ENCODE measurements at regions not wholly inside any gene's neighbourhood (a gene's known extent, or its start where the extent isn't known, plus 50 kb on each side); places are given as distances from the start of the nearest gene placed in this dataset.

DNA sequence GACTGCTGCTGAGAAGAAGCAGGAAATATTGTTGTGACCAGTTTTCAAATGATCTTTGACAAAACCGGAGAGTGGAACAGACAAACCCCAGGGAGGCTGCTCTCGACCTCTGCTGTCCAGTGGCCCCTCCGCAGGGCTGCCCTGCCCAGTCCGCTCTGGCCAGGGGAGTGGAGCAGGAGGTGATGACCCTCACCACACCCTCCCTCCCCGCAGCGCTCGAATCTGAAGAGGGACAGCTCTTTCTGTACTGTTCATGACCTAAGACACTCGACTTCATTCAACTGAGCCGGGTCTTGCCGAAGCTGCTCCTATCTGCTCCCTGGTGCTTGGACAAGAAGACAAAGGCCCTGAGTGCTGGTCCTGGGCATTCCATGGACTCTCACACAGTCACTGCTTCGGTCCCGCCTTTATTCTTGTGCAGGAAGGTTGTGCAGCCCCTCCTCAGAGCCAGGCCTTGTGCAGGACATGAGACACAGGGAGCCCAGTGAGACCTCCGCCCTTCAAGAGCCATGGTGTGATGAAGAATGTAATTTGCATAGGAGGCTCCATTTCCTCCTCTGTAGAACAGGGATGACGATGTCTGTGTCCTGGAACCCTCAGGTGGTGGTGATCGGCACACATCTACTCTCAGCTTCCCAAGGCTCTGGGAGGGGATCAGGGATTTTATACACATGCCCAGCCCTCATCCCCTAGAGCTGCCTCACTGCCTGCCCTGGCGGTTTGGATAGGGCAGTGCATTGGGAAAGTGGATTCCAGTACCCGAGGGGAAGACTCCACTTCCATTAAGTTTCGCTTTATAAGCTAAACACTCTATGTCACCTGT, 97.1 kb upstream of the PRR20G start:
- intact Hi-C loops (cut with micrococcal nuclease), result no loop called here
- dilution Hi-C loops (cut with MboI; ENCODE audit: extremely low pct_ligation_motif_present, low sequenced_read_pairs), result no loop called here
- CTCF ChIA-PET, result interaction anchor here (0.6 kb wide), 1 partner anchor 163 kb away, joined by 3 read pairs; no protein-coding TSS in a partner anchor
- Histone ChIP-seq H4K20me1 (replicated peaks; ENCODE audit: control insufficient read depth, extremely low read depth, insufficient read depth, low read length) (no peaks in the 10 kb centered on the region), H3K27me3 (ENCODE audit: control insufficient read depth in 2 of 2, insufficient read depth in 2 of 2, low read length in 2 of 2) (no peaks in the 10 kb centered on the region), H3K4me1 (ENCODE audit: control insufficient read depth, extremely low read depth, insufficient read depth, low read length) (no peaks in the 10 kb centered on the region), H3K9me3 (replicated peaks; ENCODE audit: control insufficient read depth, insufficient read depth, low read length) (no peaks in the 10 kb centered on the region), H3K36me3 (ENCODE audit: control insufficient read depth in 2 of 2, extremely low read depth in 1 of 2, insufficient read depth in 2 of 2, low read length in 2 of 2) (no peaks in the 10 kb centered on the region), H3K4me2 (ENCODE audit: insufficient read depth, low read length) (no peak overlapping the region), H3K9ac (replicated peaks; ENCODE audit: extremely low read depth, insufficient read depth, low read length) (no peak overlapping the region), H3K4me3 (replicated peaks in 1 of 3; ENCODE audit: insufficient read depth in 1 of 3, low read depth in 1 of 3, low read length in 3 of 3) (no peak overlapping the region), H3K9me1 (replicated peaks; ENCODE audit: control insufficient read depth, extremely low read depth, insufficient read depth, low read length) (no peaks in the 10 kb centered on the region), H3K79me2 (ENCODE audit: control insufficient read depth, insufficient read depth, low read length) (no peaks in the 10 kb centered on the region), H2AFZ (ENCODE audit: low read depth, low read length) (no peak overlapping the region), H3K27ac (ENCODE audit: insufficient read depth, low read depth, low read length) (no peak overlapping the region)
- TF ChIP-seq MAX (IDR thresholded peaks at IDR 0.05; ENCODE audit: insufficient read depth, insufficient read length), result no peak
- no peak for TF ChIP-seq JUN (IDR thresholded peaks at IDR 0.05; ENCODE audit: borderline replicate concordance, insufficient read depth, insufficient read length, low read depth)
- TF ChIP-seq CTCF (IDR thresholded peaks at IDR 0.05; ENCODE audit: extremely low read depth in 1 of 2, insufficient read depth in 1 of 2, low read depth in 1 of 2, low read length in 2 of 2), result no peak
- no peak for TF ChIP-seq POLR2A (IDR thresholded peaks at IDR 0.05; ENCODE audit: low read depth, low read length)
- TF ChIP-seq EZH2 (IDR thresholded peaks at IDR 0.05; ENCODE audit: borderline replicate concordance, low read depth, low read length, severe bottlenecking), result no peak
- no peak for TF ChIP-seq POLR2AphosphoS5 (IDR thresholded peaks at IDR 0.05; ENCODE audit: insufficient read depth, low read depth, low read length)
- TF ChIP-seq GATA2 (IDR thresholded peaks at IDR 0.05; ENCODE audit: insufficient read depth, insufficient read length, low read depth, low read length), result no peak
- TF ChIP-seq MYC (IDR thresholded peaks at IDR 0.05; ENCODE audit: low read depth, low read length), result no peak
- no peak for TF ChIP-seq FOS (IDR thresholded peaks at IDR 0.05; ENCODE audit: borderline replicate concordance, insufficient read depth, low read length)
- no TSS peak for BruUV-seq (replicated peaks)
- POLR2A ChIA-PET, result no interaction called here
- no peak for DNase-seq (ENCODE audit: low read depth, low spot score)
- no peak for FAIRE-seq

Measured in endothelial cell of umbilical vein (primary cell).